ENCODE measurements at regions not wholly inside any gene's neighbourhood (a gene's known extent, or its start where the extent isn't known, plus 50 kb on each side); places are given as distances from the start of the nearest gene placed in this dataset.

GRCh38 chr6:6436366-6436765 lies 115.9 kb upstream of the F13A1 start:
- no peaks in the 10 kb centered on the region for H3K4me1 ChIP-seq (replicated peaks in 1 of 2)
- no peaks in the 10 kb centered on the region for H3K9me3 ChIP-seq (replicated peaks in 1 of 3)
- H3K4me3 ChIP-seq, result no peak overlapping the region
- H3K36me3 ChIP-seq (replicated peaks in 1 of 2), result no peaks in the 10 kb centered on the region
- H3K27ac ChIP-seq, result no peak overlapping the region
- intact Hi-C loops (cut with DNase I), result no loop called here
- H3K27me3 ChIP-seq, result no peaks in the 10 kb centered on the region
- 81 to 90% (median 85%) methylated on average over 3 to 4 of the region's 4 CpGs for whole genome bisulfite sequencing, 4 donors
- DNase-seq, result no peak
- TF ChIP-seq POLR2A (IDR thresholded peaks at IDR 0.05) (no peak), CTCF (IDR thresholded peaks at IDR 0.05) (no peak)

- no peaks in the 10 kb centered on the region for H3K4me1 ChIP-seq (replicated peaks in 1 of 2)
- H3K27ac ChIP-seq, result no peak overlapping the region
- TF ChIP-seq POLR2A (IDR thresholded peaks at IDR 0.05) (no peak), CTCF (IDR thresholded peaks at IDR 0.05) (no peak)
- 64 to 73% (median 68%) methylated on average over 3 of the region's 3 CpGs for WGBS, 4 donors
- no peaks in the 10 kb centered on the region for H3K36me3 ChIP-seq (replicated peaks in 1 of 2)
- H3K27me3 ChIP-seq, result no peaks in the 10 kb centered on the region
- H3K4me3 ChIP-seq, result no peak overlapping the region
- intact Hi-C loops (cut with DNase I), result no loop called here
- H3K9me3 ChIP-seq (replicated peaks in 1 of 3), result no peaks in the 10 kb centered on the region
- no peak for DNase-seq
Observed at GRCh38 chr6:6436946-6437345, 116.5 kb upstream of the F13A1 start.

GRCh38 chr6:6438286-6438685 lies 117.8 kb upstream of the F13A1 start:
- 80 to 91% (median 86%) methylated on average over 2 of the region's 2 CpGs for WGBS, 4 donors
- H3K4me1 ChIP-seq (replicated peaks in 1 of 2), result no peaks in the 10 kb centered on the region
- DNase-seq, result no peak
- no peaks in the 10 kb centered on the region for H3K36me3 ChIP-seq (replicated peaks in 1 of 2)
- no peaks in the 10 kb centered on the region for H3K9me3 ChIP-seq (replicated peaks in 1 of 3)
- H3K27ac ChIP-seq, result no peak overlapping the region
- no peak for TF ChIP-seq POLR2A (IDR thresholded peaks at IDR 0.05)
- no peak for TF ChIP-seq CTCF (IDR thresholded peaks at IDR 0.05)
- intact Hi-C loops (cut with DNase I), result no loop called here
- H3K4me3 ChIP-seq, result no peak overlapping the region
- H3K27me3 ChIP-seq, result no peaks in the 10 kb centered on the region

- H3K4me1 ChIP-seq (replicated peaks in 1 of 2), result no peaks in the 10 kb centered on the region
- no peak for TF ChIP-seq CTCF (IDR thresholded peaks at IDR 0.05)
- no peak for TF ChIP-seq POLR2A (IDR thresholded peaks at IDR 0.05)
- H3K27me3 ChIP-seq, result no peaks in the 10 kb centered on the region
- intact Hi-C loops (cut with DNase I), result no loop called here
- no peaks in the 10 kb centered on the region for H3K36me3 ChIP-seq (replicated peaks in 1 of 2)
- DNase-seq, result no peak
- 47 to 71% (median 65%) methylated on average over 1 of the region's 1 CpG for WGBS, 4 donors
- H3K9me3 ChIP-seq (replicated peaks in 1 of 3), result no peaks in the 10 kb centered on the region
- no peak overlapping the region for H3K4me3 ChIP-seq
- H3K27ac ChIP-seq, result no peak overlapping the region
Observed at GRCh38 chr6:6439778-6440177, 119.3 kb upstream of the F13A1 start.
